HCT116 (cell line): ENCODE measurements at regions not wholly inside any gene's neighbourhood (a gene's known extent, or its start where the extent isn't known, plus 50 kb on each side); places are given as distances from the start of the nearest gene placed in this dataset.

Source experiments
- ATAC-seq: fragments of 200-7000 bp; cut with Tn5 transposase; 2 replicates; pipeline ENCODE4 v1.9.1; 2020; ENCODE audit warnings: mild to moderate bottlenecking, moderate library complexity
- BruUV-seq: library from RNA; stranded (reverse); fragments of 400-500 nt; replicated peaks from 2 replicates; lab custom pipeline; 2021; lab: Mats Ljungman, UMichigan
- CTCF ChIA-PET: fragments of 300-600 bp; sonication (Branson Sonifier 250); formaldehyde crosslinking; loops from one replicate; lab custom pipeline; 2021; ENCODE audit warnings: antibody characterized with exemption; lab: Charles Lee
- POLR2A ChIA-PET: fragments of 300-600, 350-600 bp; sonication (Branson Sonifier 250); formaldehyde crosslinking; loops from one replicate; lab custom pipeline; 2021; ENCODE audit warnings: antibody characterized with exemption; lab: Charles Lee
- RAD21 ChIA-PET, 2 experiments: fragments of 300-600 bp; sonication (Branson Sonifier 250); formaldehyde crosslinking; loops; one replicate each; lab custom pipeline; 2023; ENCODE audit warnings: low total read pairs in 2 of 2; ENCODE audit not compliant: uncharacterized antibody in 2 of 2, unreplicated experiment in 2 of 2, low non-redundant PET in 1 of 2; lab: Charles Lee
- DNase-seq: peaks from one replicate; pipeline ENCODE4 v3.0.0-alpha.2; 2010; ENCODE audit warnings: low read depth, low spot score
- H2AFZ ChIP-seq: fragments of 200-600 bp; shearing (Covaris generic), sonication (generic); 2 replicates; pipeline ENCODE4 v1.6.1; 2017; ENCODE audit warnings: low read depth, mixed run types, mixed read lengths, antibody characterized with exemption, low read length; ENCODE audit not compliant: poor library complexity, severe bottlenecking
- H3K27ac ChIP-seq: 2 replicates; pipeline ENCODE4 v1.5.1; 2012; ENCODE audit warnings: low read depth, low read length
- H3K27me3 ChIP-seq: fragments of 200-600 bp; sonication (generic); 2 replicates; pipeline ENCODE4 v1.6.1; 2016; ENCODE audit warnings: mixed run types, low read length, mixed read lengths; ENCODE audit not compliant: insufficient read depth
- H3K36me3 ChIP-seq, 2 experiments: fragments of 200-500 bp in 1 of 2; fragments of 200-600 bp in 1 of 2; sonication (Bioruptor generic) in 1 of 2; sonication (generic) in 1 of 2; 2 replicates each; pipeline versions ENCODE4 v1.5.1 to v1.6.1; 2014 to 2016; ENCODE audit warnings: low read length in 2 of 2, inconsistent platforms in 1 of 2, mixed read lengths in 1 of 2, mixed run types in 1 of 2; ENCODE audit not compliant: insufficient read depth in 2 of 2, control insufficient read depth in 1 of 2
- H3K4me1 ChIP-seq, 2 experiments: fragments of 200-600 bp in 1 of 2; sonication (generic) in 1 of 2; 2 replicates each; pipeline versions ENCODE4 v1.5.1 to v1.6.1; 2012 to 2017; ENCODE audit warnings: low read length in 2 of 2, inconsistent platforms in 1 of 2, mild to moderate bottlenecking in 1 of 2, mixed read lengths in 1 of 2, mixed run types in 1 of 2, moderate library complexity in 1 of 2; ENCODE audit not compliant: insufficient read depth in 2 of 2, control insufficient read depth in 1 of 2
- H3K4me2 ChIP-seq: fragments of 200-600 bp; sonication (generic); 2 replicates; pipeline ENCODE4 v1.6.1; 2017; ENCODE audit warnings: mixed run types, low read length, mixed read lengths
- H3K4me3 ChIP-seq, 2 experiments: fragments of 200-600 bp in 1 of 2; sonication (generic) in 1 of 2; replicated peaks in 1 of 2; 2 replicates each; pipeline ENCODE4 v1.5.1; 2011 to 2016; ENCODE audit warnings: low read length in 2 of 2, control low read depth in 1 of 2, low read depth in 1 of 2, mild to moderate bottlenecking in 1 of 2, mixed read lengths in 1 of 2, mixed run types in 1 of 2
- H3K79me2 ChIP-seq: fragments of 200-600 bp; sonication (generic); 2 replicates; pipeline ENCODE4 v1.6.1; 2017; ENCODE audit warnings: mild to moderate bottlenecking, mixed run types, low read length, moderate library complexity, mixed read lengths; ENCODE audit not compliant: insufficient read depth
- H3K9ac ChIP-seq: fragments of 200-600 bp; sonication (generic); 2 replicates; pipeline ENCODE4 v1.6.1; 2016; ENCODE audit warnings: low read length, mixed read lengths
- H3K9me2 ChIP-seq: fragments of 200-600 bp; sonication (generic), shearing (Covaris generic); 2 replicates; pipeline ENCODE4 v1.6.1; 2017; ENCODE audit warnings: mixed run types, mild to moderate bottlenecking, moderate library complexity; ENCODE audit not compliant: insufficient read depth
- H3K9me3 ChIP-seq, 2 experiments: fragments of 200-500 bp in 1 of 2; fragments of 200-600 bp in 1 of 2; sonication (Bioruptor generic) in 1 of 2; sonication (generic) in 1 of 2; 2 replicates each; pipeline ENCODE4 v1.6.1; 2014 to 2017; ENCODE audit warnings: low read length in 2 of 2, mixed read lengths in 2 of 2, inconsistent platforms in 1 of 2, low read depth in 1 of 2, mild to moderate bottlenecking in 1 of 2, mixed run types in 1 of 2, moderate library complexity in 1 of 2; ENCODE audit not compliant: control insufficient read depth in 1 of 2, insufficient read depth in 1 of 2
- H4K20me1 ChIP-seq: fragments of 200-600 bp; sonication (generic), shearing (Covaris generic); 2 replicates; pipeline ENCODE4 v1.6.1; 2017; ENCODE audit warnings: mixed run types, mild to moderate bottlenecking, moderate library complexity; ENCODE audit not compliant: insufficient read depth
- CBX3 ChIP-seq: IDR thresholded peaks from 2 replicates; pipeline ENCODE4 v1.6.1; 2012; ENCODE audit warnings: low read depth
- EZH2 ChIP-seq: fragments of 200-600 bp; sonication (generic); IDR thresholded peaks from 2 replicates; pipeline ENCODE4 v1.6.1; 2017; ENCODE audit warnings: antibody characterized with exemption, mixed run types
- RAD21 ChIP-seq: IDR thresholded peaks from 2 replicates; pipeline ENCODE4 v1.6.1; 2012; ENCODE audit warnings: low read depth, mild to moderate bottlenecking
- SIN3A ChIP-seq: IDR thresholded peaks from 2 replicates; pipeline ENCODE4 v1.6.1; 2012; ENCODE audit warnings: low read depth
- SRF ChIP-seq: IDR thresholded peaks from 2 replicates; pipeline ENCODE4 v1.6.1; 2012; ENCODE audit warnings: low read depth
- TCF7L2 ChIP-seq: IDR thresholded peaks from 2 replicates; pipeline ENCODE4 v1.7.0; 2011; ENCODE audit warnings: borderline replicate concordance, inconsistent platforms; ENCODE audit not compliant: insufficient read depth, insufficient read length; ENCODE audit errors: extremely low read depth
- YY1 ChIP-seq: IDR thresholded peaks from 2 replicates; pipeline ENCODE4 v1.6.1; 2011; ENCODE audit warnings: low read length, low read depth, moderate library complexity, mild to moderate bottlenecking; ENCODE audit not compliant: insufficient replicate concordance; ENCODE audit errors: extremely low read depth
- ZBTB33 ChIP-seq: IDR thresholded peaks from 2 replicates; pipeline ENCODE4 v1.6.1; 2011; ENCODE audit warnings: mild to moderate bottlenecking, low read length, moderate library complexity; ENCODE audit not compliant: insufficient replicate concordance; ENCODE audit errors: extremely low read depth
- ZNF274 ChIP-seq: fragments of 200-500 bp; sonication (Bioruptor generic); IDR thresholded peaks from 2 replicates; pipeline ENCODE4 v1.6.1; 2014; ENCODE audit warnings: mild to moderate bottlenecking, low read depth, low read length, inconsistent platforms
- intact Hi-C: fragments of 100-400 bp; cut with micrococcal nuclease; formaldehyde crosslinking; loops from 2 replicates; pipeline ENCODE4 v1.10.0; 2022

- H3K9me2 ChIP-seq, result no peaks in the 10 kb centered on the region
- no peaks in the 10 kb centered on the region for H3K27me3 ChIP-seq
- TF ChIP-seq ZBTB33 (no peak), CBX3 (no peak), RAD21 (no peak), SRF (no peak), SIN3A (no peak), EZH2 (no peak), TCF7L2 (no peak), YY1 (no peak), ZNF274 (no peak)
- no peak overlapping the region for H3K27ac ChIP-seq
- H3K36me3 ChIP-seq, result no peaks in the 10 kb centered on the region
- no peaks in the 10 kb centered on the region for H3K79me2 ChIP-seq
- H3K9ac ChIP-seq, result no peak overlapping the region
- no peaks in the 10 kb centered on the region for H4K20me1 ChIP-seq
- H2AFZ ChIP-seq, result no peak overlapping the region
- H3K9me3 ChIP-seq, result no peaks in the 10 kb centered on the region
- BruUV-seq, result no TSS peak
- no peak overlapping the region for H3K4me3 ChIP-seq
- DNase-seq, result no peak
- no peaks in the 10 kb centered on the region for H3K4me1 ChIP-seq
- CTCF ChIA-PET, result interaction anchor here (1.3 kb wide), 1 partner anchor 992 kb away, joined by 3 read pairs; no protein-coding TSS in a partner anchor
- H3K4me2 ChIP-seq, result no peak overlapping the region
- intact Hi-C loops, result no loop called here
- POLR2A ChIA-PET, result no interaction called here
- ATAC-seq, result no peak
- RAD21 ChIA-PET, result interaction anchor here in 1 of 2 experiments (0.7 kb wide), 1 partner anchor 531 kb away, joined by 3 read pairs; no protein-coding TSS in a partner anchor
Measured at GRCh38 chr5:89721931-89722330, 687.6 kb downstream of the CETN3 start.
